IMR-90 (cell line): ENCODE measurements at regions not wholly inside any gene's neighbourhood (a gene's known extent, or its start where the extent isn't known, plus 50 kb on each side); places are given as distances from the start of the nearest gene placed in this dataset.

Source experiments
- ATAC-seq: fragments of 200-7000 bp; cut with Tn5 transposase; 2 replicates; pipeline ENCODE4 v1.9.1; 2020; ENCODE audit warnings: low read depth, mild to moderate bottlenecking, moderate library complexity
- BruUV-seq: library from RNA; stranded (reverse); fragments of 400-500 nt; replicated peaks from 2 replicates; lab custom pipeline; 2021; lab: Mats Ljungman, UMichigan
- CTCF ChIA-PET: fragments of 300-600 bp; formaldehyde crosslinking; extraction: SDS; loops from one replicate; lab custom pipeline; 2021; ENCODE audit warnings: antibody characterized with exemption; lab: Yijun Ruan, JAX
- POLR2A ChIA-PET: fragments of 300-600 bp; sonication (Branson Sonifier 250); formaldehyde crosslinking; loops from one replicate; lab custom pipeline; 2022; ENCODE audit warnings: antibody characterized with exemption; ENCODE audit not compliant: unreplicated experiment; lab: Charles Lee
- DNase-seq: peaks from one replicate; pipeline ENCODE4 v3.0.0; 2013
- H2AFZ ChIP-seq: replicated peaks from 2 replicates; pipeline ENCODE3; 2013; ENCODE audit warnings: low read length, mild to moderate bottlenecking; ENCODE audit not compliant: poor library complexity
- H2AK5ac ChIP-seq: 2 replicates; pipeline ENCODE4 v1.6.1; 2013; ENCODE audit warnings: low read depth, low read length, inconsistent platforms
- H2AK9ac ChIP-seq: replicated peaks from 2 replicates; pipeline ENCODE3; 2013; ENCODE audit warnings: mild to moderate bottlenecking, low read depth, low read length, moderate library complexity; ENCODE audit not compliant: poor library complexity
- H2BK120ac ChIP-seq: 2 replicates; pipeline ENCODE4 v1.6.1; 2013; ENCODE audit warnings: low read depth, low read length, inconsistent platforms
- H2BK15ac ChIP-seq: 3 replicates; pipeline ENCODE4 v1.6.1; 2013; ENCODE audit warnings: low read depth, low read length, inconsistent platforms
- H2BK20ac ChIP-seq: 2 replicates; pipeline ENCODE4 v1.6.1; 2013; ENCODE audit warnings: low read depth, mild to moderate bottlenecking, inconsistent platforms, low read length, moderate library complexity
- H2BK5ac ChIP-seq: 2 replicates; pipeline ENCODE4 v1.6.1; 2013; ENCODE audit warnings: mild to moderate bottlenecking, low read depth, low read length, inconsistent platforms; ENCODE audit not compliant: poor library complexity, severe bottlenecking
- H3K14ac ChIP-seq: replicated peaks from 2 replicates; pipeline ENCODE4 v1.6.1; 2013; ENCODE audit warnings: low read depth, low read length, inconsistent platforms
- H3K18ac ChIP-seq: 2 replicates; pipeline ENCODE4 v1.6.1; 2013; ENCODE audit warnings: low read depth, low read length, control low read depth
- H3K23ac ChIP-seq: 2 replicates; pipeline ENCODE4 v1.6.1; 2013; ENCODE audit warnings: low read depth, low read length, inconsistent platforms
- H3K27ac ChIP-seq: 2 replicates; pipeline ENCODE4 v1.5.1; 2013; ENCODE audit warnings: mild to moderate bottlenecking, control low read depth, low read length; ENCODE audit not compliant: insufficient read depth
- H3K27me3 ChIP-seq: 2 replicates; pipeline ENCODE4 v1.6.1; 2013; ENCODE audit warnings: low read length; ENCODE audit not compliant: control insufficient read depth, insufficient read depth
- H3K36me3 ChIP-seq: 2 replicates; pipeline ENCODE4 v1.6.1; 2013; ENCODE audit warnings: low read length, mixed read lengths; ENCODE audit not compliant: control insufficient read depth, insufficient read depth
- H3K4ac ChIP-seq: 2 replicates; pipeline ENCODE4 v1.6.1; 2013; ENCODE audit warnings: low read depth, low read length, inconsistent platforms
- H3K4me1 ChIP-seq: 2 replicates; pipeline ENCODE4 v1.6.1; 2013; ENCODE audit warnings: low read length, mixed read lengths; ENCODE audit not compliant: control insufficient read depth, insufficient read depth
- H3K4me2 ChIP-seq: 2 replicates; pipeline ENCODE4 v1.6.1; 2013; ENCODE audit warnings: low read depth, mild to moderate bottlenecking, control low read depth, low read length, moderate library complexity
- H3K4me3 ChIP-seq: 2 replicates; pipeline ENCODE4 v1.5.1; 2013; ENCODE audit warnings: low read depth, mild to moderate bottlenecking, control low read depth, low read length, moderate library complexity; ENCODE audit not compliant: insufficient read depth
- H3K56ac ChIP-seq: 2 replicates; pipeline ENCODE4 v1.6.1; 2013; ENCODE audit warnings: low read length, inconsistent platforms; ENCODE audit not compliant: insufficient read depth; ENCODE audit errors: extremely low read depth
- H3K79me1 ChIP-seq, 2 experiments: 2 replicates each; pipeline ENCODE4 v1.6.1; 2013; ENCODE audit warnings: low read length in 2 of 2, inconsistent platforms in 1 of 2, low read depth in 1 of 2
- H3K9ac ChIP-seq: 2 replicates; pipeline ENCODE4 v1.6.1; 2013; ENCODE audit warnings: low read depth, low read length, control low read depth
- H3K9me1 ChIP-seq: 2 replicates; pipeline ENCODE4 v1.6.1; 2013; ENCODE audit warnings: low read length, inconsistent platforms; ENCODE audit not compliant: insufficient read depth
- H3K9me3 ChIP-seq: 2 replicates; pipeline ENCODE4 v1.6.1; 2013; ENCODE audit warnings: low read length; ENCODE audit not compliant: control insufficient read depth, insufficient read depth
- H4K20me1 ChIP-seq: 2 replicates; pipeline ENCODE4 v1.6.1; 2013; ENCODE audit warnings: low read length, inconsistent platforms; ENCODE audit not compliant: insufficient read depth
- H4K5ac ChIP-seq: 2 replicates; pipeline ENCODE4 v1.6.1; 2013; ENCODE audit warnings: mild to moderate bottlenecking, low read depth, low read length, control low read depth
- H4K8ac ChIP-seq, 2 experiments: 2 replicates each; pipeline ENCODE4 v1.6.1; 2013; ENCODE audit warnings: low read depth in 2 of 2, low read length in 2 of 2, control low read depth in 1 of 2, inconsistent platforms in 1 of 2
- H4K91ac ChIP-seq: 2 replicates; pipeline ENCODE4 v1.6.1; 2013; ENCODE audit warnings: low read depth, low read length, inconsistent platforms; ENCODE audit not compliant: insufficient read depth
- BHLHE40 ChIP-seq: fragments of 150-350 bp; IDR thresholded peaks from 2 replicates; pipeline ENCODE4 v1.6.1; 2016; ENCODE audit warnings: mild to moderate bottlenecking, low read depth, low read length
- CEBPB ChIP-seq: IDR thresholded peaks from 2 replicates; pipeline ENCODE4 v1.6.1; 2012; ENCODE audit warnings: low read depth, low read length, improper control_type of control experiment
- CHD1 ChIP-seq: IDR thresholded peaks from 2 replicates; pipeline ENCODE4 v1.6.1; 2012; ENCODE audit warnings: low read depth, low read length, improper control_type of control experiment
- MAFK ChIP-seq: IDR thresholded peaks from 2 replicates; pipeline ENCODE4 v1.6.1; 2012; ENCODE audit warnings: low read depth, low read length, improper control_type of control experiment
- MAZ ChIP-seq: IDR thresholded peaks from 2 replicates; pipeline ENCODE4 v1.6.1; 2012; ENCODE audit warnings: low read depth, mild to moderate bottlenecking, low read length, improper control_type of control experiment, moderate library complexity, borderline replicate concordance
- MXI1 ChIP-seq: IDR thresholded peaks from 2 replicates; pipeline ENCODE4 v1.6.1; 2012; ENCODE audit warnings: low read depth, mild to moderate bottlenecking, low read length, moderate library complexity, borderline replicate concordance
- NFE2L2 ChIP-seq: fragments of 150-350 bp; IDR thresholded peaks from 2 replicates; pipeline ENCODE4 v1.6.1; 2016; ENCODE audit warnings: low read depth, mild to moderate bottlenecking, low read length
- POLR2A ChIP-seq: IDR thresholded peaks from 2 replicates; pipeline ENCODE4 v1.6.1; 2012; ENCODE audit warnings: mild to moderate bottlenecking, low read depth, low read length
- RAD21 ChIP-seq: IDR thresholded peaks from 2 replicates; pipeline ENCODE4 v1.6.1; 2012; ENCODE audit warnings: low read length, improper control_type of control experiment
- RCOR1 ChIP-seq: IDR thresholded peaks from 2 replicates; pipeline ENCODE4 v1.6.1; 2012; ENCODE audit warnings: mild to moderate bottlenecking, low read length, improper control_type of control experiment; ENCODE audit not compliant: insufficient replicate concordance
- RFX5 ChIP-seq: IDR thresholded peaks from 2 replicates; pipeline ENCODE4 v1.8.0; 2012; ENCODE audit warnings: low read depth, mild to moderate bottlenecking, low read length, moderate library complexity
- SMC3 ChIP-seq: fragments of 150-350 bp; IDR thresholded peaks from 2 replicates; pipeline ENCODE4 v1.6.1; 2016; ENCODE audit warnings: low read depth, mild to moderate bottlenecking, antibody characterized with exemption, low read length, moderate library complexity
- WGBS, 2 experiments: methylation state at CpG; one replicate each; pipeline versions ENCODE4 v1.1.5 to v1.1.7; 2013; ENCODE audit warnings: missing lambda C conversion rate in 2 of 2; ENCODE audit not compliant: insufficient read length in 1 of 2; ENCODE audit errors: extremely low coverage in 2 of 2; 5-methylcytosine and 5-hydroxymethylcytosine counted together
- dilution Hi-C: fragments of 300-500 bp; cut with HindIII; formaldehyde crosslinking; loops from one replicate; pipeline ENCODE4 v1.14.3; 2018; ENCODE audit warnings: low sequenced_read_pairs; ENCODE audit not compliant: unreplicated experiment
- in situ Hi-C: fragments of 300-500 bp; cut with MboI; formaldehyde crosslinking; loops from 3 replicates; pipeline ENCODE4 v1.14.3; 2019; ENCODE audit warnings: low sequenced_read_pairs, inconsistent platforms, mixed read lengths
- intact Hi-C: fragments of 100-400 bp; cut with micrococcal nuclease; formaldehyde crosslinking; loops from 2 replicates; pipeline ENCODE4 v1.10.0; 2022
- TF ChIP-seq, protein P1 (sequence below): fragments of 150-350 bp; IDR thresholded peaks from 2 replicates; pipeline ENCODE4 v1.6.1; 2017; ENCODE audit warnings: mild to moderate bottlenecking, antibody characterized with exemption, low read length, low read depth
- TF ChIP-seq, protein P2 (sequence below): conservative IDR thresholded peaks from 2 replicates; pipeline ENCODE4 v1.5.1; 2012; ENCODE audit warnings: mild to moderate bottlenecking, low read depth, low read length, improper control_type of control experiment
- TF ChIP-seq, protein P3 (sequence below): fragments of 150-350 bp; IDR thresholded peaks from 2 replicates; pipeline ENCODE4 v1.6.1; 2016; ENCODE audit warnings: low read depth, mild to moderate bottlenecking, low read length, moderate library complexity, borderline replicate concordance

DNA sequence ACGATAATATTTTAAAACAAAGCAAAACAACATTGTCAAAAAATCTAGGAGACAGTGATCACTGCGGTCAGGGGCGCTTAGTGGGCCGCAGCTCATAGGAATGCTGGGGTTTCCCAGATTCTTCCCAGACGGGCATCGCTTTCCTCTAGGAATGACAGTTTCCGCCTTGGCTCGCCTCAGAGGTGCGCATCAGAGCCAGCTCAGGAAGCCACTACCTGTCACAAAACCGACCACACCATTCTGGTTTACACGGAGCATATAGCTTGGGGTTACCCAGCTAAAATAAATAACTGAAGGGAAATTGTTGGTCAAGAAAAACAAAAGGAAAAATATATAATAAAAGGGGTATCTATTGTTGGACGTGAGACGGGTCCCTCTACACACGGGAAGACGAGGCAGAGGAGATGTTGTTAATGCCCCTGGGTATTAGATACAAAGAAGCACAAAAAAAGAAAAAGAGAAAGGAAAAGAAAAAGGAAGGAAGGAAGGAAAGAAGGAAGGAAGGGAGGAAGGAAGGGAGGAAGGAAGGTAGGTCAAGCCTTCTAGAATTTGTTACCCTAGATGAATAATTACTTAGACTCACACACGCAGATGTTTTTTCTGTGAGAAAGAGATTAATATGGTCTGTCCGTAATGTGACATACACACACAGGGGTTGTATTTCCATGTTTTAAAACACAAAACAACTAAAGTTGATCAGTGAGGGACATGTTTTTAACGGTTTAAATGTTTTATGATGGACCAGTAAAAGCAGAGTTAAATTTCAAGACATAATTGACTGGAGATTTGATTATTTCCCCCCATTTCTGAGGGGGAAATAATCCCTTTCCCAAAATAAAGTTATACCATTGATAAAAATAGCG, 292.4 kb upstream of the NFE2L3 start:
- Histone ChIP-seq H2BK20ac (no peak overlapping the region), H2BK5ac (no peak overlapping the region), H3K14ac (no peak overlapping the region), H2BK15ac (no peak overlapping the region), H3K4ac (no peak overlapping the region), H3K9me1 (peaks cover 4% of the 10 kb centered on the region; the same call in 1 of the 2 replicates), H4K5ac (no peak overlapping the region), H2AK9ac (no peak overlapping the region), H3K18ac (no peak overlapping the region), H3K27ac (no peak overlapping the region), H3K4me3 (no peak overlapping the region), H3K36me3 (no peaks in the 10 kb centered on the region), H3K56ac (no peak overlapping the region), H2AK5ac (no peak overlapping the region), H3K4me2 (no peak overlapping the region), H3K4me1 (no peaks in the 10 kb centered on the region), H4K91ac (no peak overlapping the region), H3K9ac (no peak overlapping the region), H3K79me1 (no peaks in the 10 kb centered on the region), H2AFZ (no peak overlapping the region), H2BK120ac (no peak overlapping the region), H4K20me1 (no peaks in the 10 kb centered on the region), H3K9me3 (no peaks in the 10 kb centered on the region), H3K27me3 (peaks cover 5% of the 10 kb centered on the region; the same call in 1 of the 2 replicates), H3K23ac (no peak overlapping the region), H4K8ac (no peak overlapping the region)
- POLR2A ChIA-PET, result no interaction called here
- DNase-seq (no peak), ATAC-seq (no peak)
- in situ Hi-C loops, result loop anchor here (5.0 to 10.0 kb wide), 3 partner anchors 345 to 1243 kb away; partner anchors contain the start of genes CBX3, HNRNPA2B1 and HOXA2
- no TSS peak for BruUV-seq
- intact Hi-C loops, result loop anchor here (10.0 kb wide), 2 partner anchors 345 to 995 kb away; partner anchors contain the start of genes CBX3 and HNRNPA2B1
- CTCF ChIA-PET, result no interaction called here
- dilution Hi-C loops, result no loop called here
- WGBS, 2 experiments, result 97% methylated on average over 10 of the region's 19 CpGs; no CpG with 5 or more reads in 1 of the 2 experiments
- TF ChIP-seq POLR2A (no peak), MAZ (no peak), MAFK (no peak), CHD1 (no peak), RCOR1 (no peak), BHLHE40 (no peak), SMC3 (no peak), RAD21 (no peak), RFX5 (no peak), NFE2L2 (no peak), CEBPB (no peak), MXI1 (no peak)
- TF ChIP-seq, protein P1, sequence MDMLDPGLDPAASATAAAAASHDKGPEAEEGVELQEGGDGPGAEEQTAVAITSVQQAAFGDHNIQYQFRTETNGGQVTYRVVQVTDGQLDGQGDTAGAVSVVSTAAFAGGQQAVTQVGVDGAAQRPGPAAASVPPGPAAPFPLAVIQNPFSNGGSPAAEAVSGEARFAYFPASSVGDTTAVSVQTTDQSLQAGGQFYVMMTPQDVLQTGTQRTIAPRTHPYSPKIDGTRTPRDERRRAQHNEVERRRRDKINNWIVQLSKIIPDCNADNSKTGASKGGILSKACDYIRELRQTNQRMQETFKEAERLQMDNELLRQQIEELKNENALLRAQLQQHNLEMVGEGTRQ, result no peak
- TF ChIP-seq, protein P2, sequence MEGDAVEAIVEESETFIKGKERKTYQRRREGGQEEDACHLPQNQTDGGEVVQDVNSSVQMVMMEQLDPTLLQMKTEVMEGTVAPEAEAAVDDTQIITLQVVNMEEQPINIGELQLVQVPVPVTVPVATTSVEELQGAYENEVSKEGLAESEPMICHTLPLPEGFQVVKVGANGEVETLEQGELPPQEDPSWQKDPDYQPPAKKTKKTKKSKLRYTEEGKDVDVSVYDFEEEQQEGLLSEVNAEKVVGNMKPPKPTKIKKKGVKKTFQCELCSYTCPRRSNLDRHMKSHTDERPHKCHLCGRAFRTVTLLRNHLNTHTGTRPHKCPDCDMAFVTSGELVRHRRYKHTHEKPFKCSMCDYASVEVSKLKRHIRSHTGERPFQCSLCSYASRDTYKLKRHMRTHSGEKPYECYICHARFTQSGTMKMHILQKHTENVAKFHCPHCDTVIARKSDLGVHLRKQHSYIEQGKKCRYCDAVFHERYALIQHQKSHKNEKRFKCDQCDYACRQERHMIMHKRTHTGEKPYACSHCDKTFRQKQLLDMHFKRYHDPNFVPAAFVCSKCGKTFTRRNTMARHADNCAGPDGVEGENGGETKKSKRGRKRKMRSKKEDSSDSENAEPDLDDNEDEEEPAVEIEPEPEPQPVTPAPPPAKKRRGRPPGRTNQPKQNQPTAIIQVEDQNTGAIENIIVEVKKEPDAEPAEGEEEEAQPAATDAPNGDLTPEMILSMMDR, result no peak
- TF ChIP-seq, protein P3, sequence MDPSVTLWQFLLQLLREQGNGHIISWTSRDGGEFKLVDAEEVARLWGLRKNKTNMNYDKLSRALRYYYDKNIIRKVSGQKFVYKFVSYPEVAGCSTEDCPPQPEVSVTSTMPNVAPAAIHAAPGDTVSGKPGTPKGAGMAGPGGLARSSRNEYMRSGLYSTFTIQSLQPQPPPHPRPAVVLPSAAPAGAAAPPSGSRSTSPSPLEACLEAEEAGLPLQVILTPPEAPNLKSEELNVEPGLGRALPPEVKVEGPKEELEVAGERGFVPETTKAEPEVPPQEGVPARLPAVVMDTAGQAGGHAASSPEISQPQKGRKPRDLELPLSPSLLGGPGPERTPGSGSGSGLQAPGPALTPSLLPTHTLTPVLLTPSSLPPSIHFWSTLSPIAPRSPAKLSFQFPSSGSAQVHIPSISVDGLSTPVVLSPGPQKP, result no peak
